WTC11 (cell line): ENCODE measurements at regions not wholly inside any gene's neighbourhood (a gene's known extent, or its start where the extent isn't known, plus 50 kb on each side); places are given as distances from the start of the nearest gene placed in this dataset.

ENCODE experiments used
- ATAC-seq: fragments of 200-7000 bp; cut with Tn5 transposase; 2 replicates; pipeline ENCODE4 v1.10.0; 2021; ENCODE audit warnings: mild to moderate bottlenecking, moderate library complexity
- CTCF ChIA-PET: fragments of 300-600 bp; sonication (Branson Sonifier 250); formaldehyde crosslinking; loops from one replicate; lab custom pipeline; 2021; ENCODE audit warnings: antibody characterized with exemption; lab: Charles Lee
- POLR2A ChIA-PET: fragments of 350-600 bp; sonication (Branson Sonifier 250); formaldehyde crosslinking; loops from one replicate; lab custom pipeline; 2021; ENCODE audit warnings: antibody characterized with exemption; lab: Charles Lee
- DNase-seq: peaks from one replicate; pipeline ENCODE4 v3.0.0; 2021; ENCODE audit warnings: low spot score
- H3K27ac Mint-ChIP-seq: 2 replicates; pipeline ENCODE4 v1.8.0; 2021; ENCODE audit warnings: mixed read lengths
- H3K27me3 Mint-ChIP-seq: 2 replicates; pipeline ENCODE4 v1.8.0; 2021; ENCODE audit warnings: low read depth, mild to moderate bottlenecking, moderate library complexity, mixed read lengths
- H3K36me3 Mint-ChIP-seq: 2 replicates; pipeline ENCODE4 v1.8.0; 2021; ENCODE audit warnings: mixed read lengths
- H3K4me1 Mint-ChIP-seq: 2 replicates; pipeline ENCODE4 v1.8.0; 2022; ENCODE audit warnings: mixed read lengths
- H3K4me3 Mint-ChIP-seq: 2 replicates; pipeline ENCODE4 v1.8.0; 2021; ENCODE audit warnings: mild to moderate bottlenecking, moderate library complexity, mixed read lengths
- H3K9me3 Mint-ChIP-seq: 2 replicates; pipeline ENCODE4 v1.8.0; 2021; ENCODE audit warnings: mixed read lengths
- AR ChIP-seq: fragments of 250-450 bp; sonication (Bioruptor Pico); IDR thresholded peaks from 2 replicates; pipeline ENCODE4 v1.9.0; 2021; ENCODE audit warnings: mild to moderate bottlenecking
- ARID4B ChIP-seq: sonication (generic); formaldehyde crosslinking; IDR thresholded peaks from 2 replicates; pipeline ENCODE4 v1.8.0; 2023; ENCODE audit warnings: missing genetic modification reagents, mild to moderate bottlenecking, borderline replicate concordance
- CREB1 ChIP-seq: sonication (generic); formaldehyde crosslinking; IDR thresholded peaks from 2 replicates; pipeline ENCODE4 v1.8.0; 2023; ENCODE audit warnings: mild to moderate bottlenecking, missing genetic modification reagents
- CTCF ChIP-seq: fragments of 200-600 bp; IDR thresholded peaks from 2 replicates; pipeline ENCODE4 v1.8.0; 2022; ENCODE audit warnings: antibody characterized with exemption
- ERG ChIP-seq: fragments of 250-450 bp; sonication (Bioruptor Pico); IDR thresholded peaks from 2 replicates; pipeline ENCODE4 v1.8.0; 2021; ENCODE audit warnings: mild to moderate bottlenecking
- ESRRA ChIP-seq: sonication (generic); formaldehyde crosslinking; IDR thresholded peaks from 2 replicates; pipeline ENCODE4 v1.8.1; 2022; ENCODE audit warnings: mild to moderate bottlenecking, missing genetic modification reagents, borderline replicate concordance
- FOXP1 ChIP-seq: sonication (generic); formaldehyde crosslinking; IDR thresholded peaks from 2 replicates; pipeline ENCODE4 v1.8.0; 2022; ENCODE audit warnings: missing genetic modification reagents, mild to moderate bottlenecking, moderate library complexity, borderline replicate concordance
- MAX ChIP-seq: sonication (generic); formaldehyde crosslinking; IDR thresholded peaks from 2 replicates; pipeline ENCODE4 v1.8.0; 2022; ENCODE audit warnings: mild to moderate bottlenecking, missing genetic modification reagents
- NFYB ChIP-seq: sonication (generic); formaldehyde crosslinking; conservative IDR thresholded peaks from 2 replicates; pipeline ENCODE4 v1.8.0; 2022; ENCODE audit warnings: low read depth, missing genetic modification reagents
- SMAD3 ChIP-seq: sonication (generic); formaldehyde crosslinking; IDR thresholded peaks from 2 replicates; pipeline ENCODE4 v1.8.0; 2022; ENCODE audit warnings: missing genetic modification reagents, mild to moderate bottlenecking, borderline replicate concordance
- TCF7 ChIP-seq: sonication (generic); formaldehyde crosslinking; IDR thresholded peaks from 2 replicates; pipeline ENCODE4 v1.8.0; 2022; ENCODE audit warnings: mild to moderate bottlenecking, low read depth, missing genetic modification reagents, moderate library complexity
- TEAD4 ChIP-seq: sonication (generic); formaldehyde crosslinking; IDR thresholded peaks from 2 replicates; pipeline ENCODE4 v1.8.0; 2022; ENCODE audit warnings: mild to moderate bottlenecking, missing genetic modification reagents
- USF1 ChIP-seq: sonication (generic); formaldehyde crosslinking; IDR thresholded peaks from 2 replicates; pipeline ENCODE4 v1.8.0; 2022; ENCODE audit warnings: mild to moderate bottlenecking, missing genetic modification reagents
- USF2 ChIP-seq: sonication (generic); formaldehyde crosslinking; IDR thresholded peaks from 2 replicates; pipeline ENCODE4 v1.8.1; 2023; ENCODE audit warnings: mild to moderate bottlenecking, missing genetic modification reagents, moderate library complexity
- ZBTB21 ChIP-seq: sonication (generic); formaldehyde crosslinking; IDR thresholded peaks from 2 replicates; pipeline ENCODE4 v1.8.1; 2023; ENCODE audit warnings: mild to moderate bottlenecking, missing genetic modification reagents, borderline replicate concordance
- ZNF138 ChIP-seq: sonication (generic); formaldehyde crosslinking; conservative IDR thresholded peaks from 2 replicates; pipeline ENCODE4 v1.8.1; 2022; ENCODE audit warnings: mild to moderate bottlenecking, moderate library complexity, missing genetic modification reagents
- ZNF317 ChIP-seq: sonication (generic); formaldehyde crosslinking; IDR thresholded peaks from 2 replicates; pipeline ENCODE4 v1.8.1; 2023; ENCODE audit warnings: low read depth, mild to moderate bottlenecking, moderate library complexity, missing genetic modification reagents, borderline replicate concordance
- ZNF425 ChIP-seq: fragments of 250-450 bp; sonication (Bioruptor Pico); conservative IDR thresholded peaks from 2 replicates; pipeline ENCODE4 v1.9.0; 2021; ENCODE audit warnings: mild to moderate bottlenecking
- ZSCAN18 ChIP-seq: fragments of 250-450 bp; sonication (Bioruptor Pico); IDR thresholded peaks from 2 replicates; pipeline ENCODE4 v2.1.2; 2022; ENCODE audit warnings: mild to moderate bottlenecking, moderate library complexity

- H3K36me3 Mint-ChIP-seq, result no peaks in the 10 kb centered on the region
- no peak overlapping the region for H3K27ac Mint-ChIP-seq
- POLR2A ChIA-PET, result no interaction called here
- H3K4me3 Mint-ChIP-seq, result no peak overlapping the region
- ATAC-seq (no peak), DNase-seq (no peak)
- TF ChIP-seq TCF7, result no peak
- no peak for TF ChIP-seq ERG (CRISPR knock-in tag)
- TF ChIP-seq USF1 (CRISPR knock-in tag), result no peak
- no peak for TF ChIP-seq ZNF138 (CRISPR knock-in tag)
- no peak for TF ChIP-seq TEAD4 (CRISPR knock-in tag)
- TF ChIP-seq ZSCAN18 (CRISPR knock-in tag), result no peak
- no peak for TF ChIP-seq SMAD3 (CRISPR knock-in tag)
- no peak for TF ChIP-seq AR
- TF ChIP-seq ZNF425 (CRISPR knock-in tag), result no peak
- TF ChIP-seq CREB1 (CRISPR knock-in tag), result no peak
- H3K4me1 Mint-ChIP-seq, result peaks cover 5% of the 10 kb centered on the region
- CTCF ChIA-PET, result no interaction called here
- peaks cover 3% of the 10 kb centered on the region for H3K9me3 Mint-ChIP-seq
- H3K27me3 Mint-ChIP-seq, result no peaks in the 10 kb centered on the region
These were observed 991.4 kb downstream of the ARAP2 start for GRCh38 chr4:35252866-35253265.

- Mint-ChIP-seq H3K27me3 (no peaks in the 10 kb centered on the region), H3K9me3 (peaks cover 3% of the 10 kb centered on the region), H3K27ac (no peak overlapping the region), H3K4me3 (no peak overlapping the region), H3K36me3 (no peaks in the 10 kb centered on the region), H3K4me1 (peaks cover 5% of the 10 kb centered on the region)
- POLR2A ChIA-PET, result no interaction called here
- ATAC-seq (no peak), DNase-seq (no peak)
- CTCF ChIA-PET, result no interaction called here
- TF ChIP-seq MAX (CRISPR knock-in tag) (no peak), ZBTB21 (no peak), ARID4B (CRISPR knock-in tag) (no peak), ZNF317 (no peak), FOXP1 (CRISPR knock-in tag) (no peak), USF2 (CRISPR knock-in tag) (no peak), NFYB (CRISPR knock-in tag) (no peak), CTCF (no peak), ESRRA (CRISPR knock-in tag) (no peak)
These were observed 991.0 kb downstream of the ARAP2 start for GRCh38 chr4:35253331-35253730.
